Astrocyte (in vitro differentiated cells and primary cell): ENCODE measurements at regions not wholly inside any gene's neighbourhood (a gene's known extent, or its start where the extent isn't known, plus 50 kb on each side); places are given as distances from the start of the nearest gene placed in this dataset.

ENCODE experiments used
- EZH2 ChIP-seq: IDR thresholded peaks from 2 replicates; pipeline ENCODE4 v1.6.1; 2012; ENCODE audit warnings: mild to moderate bottlenecking, low read length, inconsistent platforms; ENCODE audit not compliant: insufficient read depth
- TF ChIP-seq, protein P1 (sequence below): IDR thresholded peaks from 2 replicates; pipeline ENCODE4 v1.5.1; 2011; ENCODE audit warnings: low read depth, mild to moderate bottlenecking, inconsistent platforms, low read length, moderate library complexity; ENCODE audit not compliant: insufficient read depth

DNA sequence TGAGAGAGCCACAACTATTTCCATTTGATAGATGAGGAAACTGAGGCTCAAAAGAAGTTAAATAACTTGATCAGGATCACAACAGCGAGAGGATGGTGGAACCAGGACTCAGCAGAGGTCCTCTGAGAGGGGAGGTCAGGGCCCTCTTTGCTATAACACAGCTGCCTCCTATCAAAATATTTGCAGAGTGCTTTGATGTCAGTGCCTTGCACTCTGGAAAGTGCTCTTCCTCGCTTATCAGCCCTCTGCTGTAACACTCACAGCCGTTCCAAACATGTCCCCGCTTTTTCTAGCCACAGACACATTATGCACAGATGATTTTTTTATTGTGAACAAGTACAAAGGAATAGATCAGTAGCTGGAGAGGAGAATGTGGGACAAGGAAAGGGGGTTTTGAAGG, 71.8 kb upstream of the ARHGAP29 start:
- no peak for TF ChIP-seq EZH2
- TF ChIP-seq, protein P1, sequence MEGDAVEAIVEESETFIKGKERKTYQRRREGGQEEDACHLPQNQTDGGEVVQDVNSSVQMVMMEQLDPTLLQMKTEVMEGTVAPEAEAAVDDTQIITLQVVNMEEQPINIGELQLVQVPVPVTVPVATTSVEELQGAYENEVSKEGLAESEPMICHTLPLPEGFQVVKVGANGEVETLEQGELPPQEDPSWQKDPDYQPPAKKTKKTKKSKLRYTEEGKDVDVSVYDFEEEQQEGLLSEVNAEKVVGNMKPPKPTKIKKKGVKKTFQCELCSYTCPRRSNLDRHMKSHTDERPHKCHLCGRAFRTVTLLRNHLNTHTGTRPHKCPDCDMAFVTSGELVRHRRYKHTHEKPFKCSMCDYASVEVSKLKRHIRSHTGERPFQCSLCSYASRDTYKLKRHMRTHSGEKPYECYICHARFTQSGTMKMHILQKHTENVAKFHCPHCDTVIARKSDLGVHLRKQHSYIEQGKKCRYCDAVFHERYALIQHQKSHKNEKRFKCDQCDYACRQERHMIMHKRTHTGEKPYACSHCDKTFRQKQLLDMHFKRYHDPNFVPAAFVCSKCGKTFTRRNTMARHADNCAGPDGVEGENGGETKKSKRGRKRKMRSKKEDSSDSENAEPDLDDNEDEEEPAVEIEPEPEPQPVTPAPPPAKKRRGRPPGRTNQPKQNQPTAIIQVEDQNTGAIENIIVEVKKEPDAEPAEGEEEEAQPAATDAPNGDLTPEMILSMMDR: no peak
